Tibial nerve (tissue), 4 donors: ENCODE measurements at regions not wholly inside any gene's neighbourhood (a gene's known extent, or its start where the extent isn't known, plus 50 kb on each side); places are given as distances from the start of the nearest gene placed in this dataset.

ENCODE experiments used
- DNase-seq, 2 donors: peaks; one replicate each; pipeline ENCODE4 v3.0.0-alpha.2; 2019; ENCODE audit warnings: low spot score in 2 of 2
- H3K27ac ChIP-seq, 4 donors: fragments of 200-600 bp; sonication (generic) in 3 of 4; one replicate each; pipeline ENCODE4 v1.5.1; 2017 to 2019; ENCODE audit warnings: mild to moderate bottlenecking in 1 of 4
- H3K27me3 ChIP-seq, 2 donors: fragments of 200-600 bp; sonication (generic) in 1 of 2; one replicate each; pipeline versions ENCODE4 v1.5.1 to v1.6.0; 2017 to 2019
- H3K36me3 ChIP-seq, 3 donors: fragments of 200-600 bp; sonication (generic); one replicate each; pipeline ENCODE4 v1.5.1; 2018 to 2019
- H3K4me1 ChIP-seq, 4 donors: fragments of 200-600 bp; sonication (generic) in 3 of 4; one replicate each; pipeline ENCODE4 v1.5.1; 2017 to 2019
- H3K4me3 ChIP-seq, 4 donors: fragments of 200-600 bp; sonication (generic) in 3 of 4; one replicate each; pipeline ENCODE4 v1.5.1; 2017 to 2019; ENCODE audit warnings: mild to moderate bottlenecking in 1 of 4, moderate library complexity in 1 of 4
- H3K9me3 ChIP-seq, 4 donors: fragments of 200-600 bp; sonication (generic) in 3 of 4; one replicate each; pipeline ENCODE4 v1.5.1; 2017 to 2019
- CTCF ChIP-seq, 5 experiments: fragments of 200-600 bp in 3 of 5; fragments of 450-650 bp in 2 of 5; sonication (generic) in 3 of 5; IDR thresholded peaks; one replicate each; pipeline ENCODE4 v1.5.1; 2016 to 2019; ENCODE audit warnings: antibody characterized with exemption in 5 of 5, mild to moderate bottlenecking in 3 of 5, moderate library complexity in 2 of 5
- EP300 ChIP-seq, 2 donors: sonication (generic); formaldehyde crosslinking; IDR thresholded peaks; one replicate each; pipeline ENCODE4 v1.6.1; 2017; ENCODE audit warnings: antibody characterized with exemption in 2 of 2, mild to moderate bottlenecking in 1 of 2
- POLR2A ChIP-seq, 2 donors: fragments of 450-650 bp; IDR thresholded peaks; one replicate each; pipeline ENCODE4 v1.6.1; 2017; ENCODE audit warnings: antibody characterized with exemption in 2 of 2, mild to moderate bottlenecking in 2 of 2, moderate library complexity in 2 of 2
- WGBS, 2 donors: methylation state at CpG; one replicate each; pipeline ENCODE4 v1.1.5; 2018; 5-methylcytosine and 5-hydroxymethylcytosine counted together

- no peak for DNase-seq
- Histone ChIP-seq H3K36me3 (no peaks in the 10 kb centered on the region), H3K4me1 (no peaks in the 10 kb centered on the region), H3K9me3 (no peaks in the 10 kb centered on the region), H3K27me3 (no peaks in the 10 kb centered on the region), H3K27ac (no peak overlapping the region), H3K4me3 (no peak overlapping the region)
- WGBS, 2 donors: 62 to 65% methylated on average over 3 of the region's 3 CpGs
- TF ChIP-seq CTCF (IDR thresholded peaks at IDR 0.05) (no peak), POLR2A (IDR thresholded peaks at IDR 0.05) (no peak), EP300 (IDR thresholded peaks at IDR 0.05) (no peak)
Observed at GRCh38 chr5:4735261-4735660, 404.9 kb upstream of the ADAMTS16 start.

GRCh38 chr5:4737868-4738267, 402.3 kb upstream of the ADAMTS16 start:
- Histone ChIP-seq H3K4me3 (no peak overlapping the region), H3K27me3 (no peaks in the 10 kb centered on the region), H3K4me1 (no peaks in the 10 kb centered on the region), H3K9me3 (no peaks in the 10 kb centered on the region), H3K27ac (no peak overlapping the region), H3K36me3 (no peaks in the 10 kb centered on the region)
- TF ChIP-seq CTCF (IDR thresholded peaks at IDR 0.05) (no peak), POLR2A (IDR thresholded peaks at IDR 0.05) (no peak), EP300 (IDR thresholded peaks at IDR 0.05) (no peak)
- WGBS, 2 donors: 59 to 75% methylated on average over 1 of the region's 1 CpG
- no peak for DNase-seq

GRCh38 chr5:4738298-4738697, 401.8 kb upstream of the ADAMTS16 start:
- H3K27me3 ChIP-seq: no peaks in the 10 kb centered on the region
- TF ChIP-seq CTCF (IDR thresholded peaks at IDR 0.05): no peak
- TF ChIP-seq POLR2A (IDR thresholded peaks at IDR 0.05): no peak
- no peak for TF ChIP-seq EP300 (IDR thresholded peaks at IDR 0.05)
- H3K27ac ChIP-seq: no peak overlapping the region
- 58 to 67% methylated on average over 2 of the region's 2 CpGs for WGBS, 2 donors
- no peak for DNase-seq
- H3K36me3 ChIP-seq: no peaks in the 10 kb centered on the region
- no peaks in the 10 kb centered on the region for H3K4me1 ChIP-seq
- H3K4me3 ChIP-seq: no peak overlapping the region
- no peaks in the 10 kb centered on the region for H3K9me3 ChIP-seq

- Histone ChIP-seq H3K27ac (no peak overlapping the region), H3K27me3 (no peaks in the 10 kb centered on the region), H3K9me3 (peaks cover 0 to 2% (median 0%) of the 10 kb centered on the region in 4 donors), H3K4me1 (no peaks in the 10 kb centered on the region), H3K4me3 (no peak overlapping the region), H3K36me3 (no peaks in the 10 kb centered on the region)
- WGBS, 2 donors: 77 to 78% methylated on average over 8 of the region's 8 CpGs
- no peak for TF ChIP-seq POLR2A (IDR thresholded peaks at IDR 0.05)
- no peak for TF ChIP-seq EP300 (IDR thresholded peaks at IDR 0.05)
- TF ChIP-seq CTCF (IDR thresholded peaks at IDR 0.05): no peak
- DNase-seq: no peak
Observed at GRCh38 chr5:4740156-4740555, 400.0 kb upstream of the ADAMTS16 start.

- H3K4me3 ChIP-seq: no peak overlapping the region
- no peaks in the 10 kb centered on the region for H3K4me1 ChIP-seq
- H3K27me3 ChIP-seq: no peaks in the 10 kb centered on the region
- TF ChIP-seq EP300 (IDR thresholded peaks at IDR 0.05) (no peak), CTCF (IDR thresholded peaks at IDR 0.05) (no peak), POLR2A (IDR thresholded peaks at IDR 0.05) (no peak)
- no peaks in the 10 kb centered on the region for H3K36me3 ChIP-seq
- no peaks in the 10 kb centered on the region for H3K9me3 ChIP-seq
- 49 to 50% methylated on average over 2 of the region's 2 CpGs for WGBS, 2 donors
- no peak overlapping the region for H3K27ac ChIP-seq
- DNase-seq: no peak
Observed at GRCh38 chr5:4758550-4758949, 381.6 kb upstream of the ADAMTS16 start.
